Type B pancreatic cell (in vitro differentiated cells): ENCODE measurements at regions not wholly inside any gene's neighbourhood (a gene's known extent, or its start where the extent isn't known, plus 50 kb on each side); places are given as distances from the start of the nearest gene placed in this dataset.

ENCODE experiments used
- DNase-seq: peaks from one replicate; pipeline ENCODE4 v3.0.0; 2021; ENCODE audit warnings: mixed read lengths; ENCODE audit not compliant: unreplicated experiment; ENCODE audit errors: extremely low spot score
- H3K27ac Mint-ChIP-seq: 2 replicates; pipeline ENCODE4 v1.8.0; 2021; ENCODE audit warnings: mild to moderate bottlenecking, mixed read lengths
- H3K27me3 Mint-ChIP-seq: 2 replicates; pipeline ENCODE4 v1.8.0; 2021; ENCODE audit warnings: mixed read lengths
- H3K36me3 Mint-ChIP-seq: 2 replicates; pipeline ENCODE4 v1.8.0; 2021; ENCODE audit warnings: mixed read lengths
- H3K4me1 Mint-ChIP-seq: one replicate; pipeline ENCODE4 v1.8.0; 2021; ENCODE audit warnings: mixed read lengths; ENCODE audit not compliant: unreplicated experiment
- H3K4me3 Mint-ChIP-seq: 2 replicates; pipeline ENCODE4 v1.8.0; 2021; ENCODE audit warnings: mild to moderate bottlenecking, mixed read lengths
- H3K9me3 Mint-ChIP-seq: 2 replicates; pipeline ENCODE4 v1.8.0; 2021; ENCODE audit warnings: mixed read lengths
- TF ChIP-seq, protein P1 (sequence below): fragments of 200-600 bp; sonication (generic); conservative IDR thresholded peaks from 2 replicates; pipeline ENCODE4 v1.5.0; 2021; ENCODE audit warnings: antibody characterized with exemption, mild to moderate bottlenecking

DNA sequence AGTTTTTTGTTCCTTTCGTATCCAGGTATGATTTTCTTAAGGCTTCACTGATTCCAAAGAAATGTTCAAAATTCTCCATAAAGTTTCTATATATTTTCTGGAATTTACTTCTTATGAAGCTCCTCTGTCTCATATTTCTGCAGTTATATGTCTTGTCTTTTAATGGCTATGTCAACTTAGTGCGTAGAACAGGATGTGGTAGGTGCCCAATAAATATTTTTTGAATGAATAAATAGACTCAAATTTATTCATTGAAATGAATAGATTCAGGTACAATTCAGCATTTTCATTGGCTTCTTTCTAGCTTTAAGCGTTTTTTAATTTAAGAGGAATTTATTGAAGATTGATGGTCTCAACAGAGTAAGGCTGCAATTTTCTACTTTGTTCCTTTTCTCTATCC is 231.9 kb upstream of the BOD1L1 start:
- no peak overlapping the region for H3K4me3 Mint-ChIP-seq
- no peak overlapping the region for H3K27ac Mint-ChIP-seq
- peaks cover 5% of the 10 kb centered on the region for H3K9me3 Mint-ChIP-seq
- H3K36me3 Mint-ChIP-seq, result peaks cover 5% of the 10 kb centered on the region
- no peaks in the 10 kb centered on the region for H3K27me3 Mint-ChIP-seq
- H3K4me1 Mint-ChIP-seq, result no peaks in the 10 kb centered on the region
- no peak for DNase-seq
- TF ChIP-seq, protein P1, sequence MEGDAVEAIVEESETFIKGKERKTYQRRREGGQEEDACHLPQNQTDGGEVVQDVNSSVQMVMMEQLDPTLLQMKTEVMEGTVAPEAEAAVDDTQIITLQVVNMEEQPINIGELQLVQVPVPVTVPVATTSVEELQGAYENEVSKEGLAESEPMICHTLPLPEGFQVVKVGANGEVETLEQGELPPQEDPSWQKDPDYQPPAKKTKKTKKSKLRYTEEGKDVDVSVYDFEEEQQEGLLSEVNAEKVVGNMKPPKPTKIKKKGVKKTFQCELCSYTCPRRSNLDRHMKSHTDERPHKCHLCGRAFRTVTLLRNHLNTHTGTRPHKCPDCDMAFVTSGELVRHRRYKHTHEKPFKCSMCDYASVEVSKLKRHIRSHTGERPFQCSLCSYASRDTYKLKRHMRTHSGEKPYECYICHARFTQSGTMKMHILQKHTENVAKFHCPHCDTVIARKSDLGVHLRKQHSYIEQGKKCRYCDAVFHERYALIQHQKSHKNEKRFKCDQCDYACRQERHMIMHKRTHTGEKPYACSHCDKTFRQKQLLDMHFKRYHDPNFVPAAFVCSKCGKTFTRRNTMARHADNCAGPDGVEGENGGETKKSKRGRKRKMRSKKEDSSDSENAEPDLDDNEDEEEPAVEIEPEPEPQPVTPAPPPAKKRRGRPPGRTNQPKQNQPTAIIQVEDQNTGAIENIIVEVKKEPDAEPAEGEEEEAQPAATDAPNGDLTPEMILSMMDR, result no peak

DNA sequence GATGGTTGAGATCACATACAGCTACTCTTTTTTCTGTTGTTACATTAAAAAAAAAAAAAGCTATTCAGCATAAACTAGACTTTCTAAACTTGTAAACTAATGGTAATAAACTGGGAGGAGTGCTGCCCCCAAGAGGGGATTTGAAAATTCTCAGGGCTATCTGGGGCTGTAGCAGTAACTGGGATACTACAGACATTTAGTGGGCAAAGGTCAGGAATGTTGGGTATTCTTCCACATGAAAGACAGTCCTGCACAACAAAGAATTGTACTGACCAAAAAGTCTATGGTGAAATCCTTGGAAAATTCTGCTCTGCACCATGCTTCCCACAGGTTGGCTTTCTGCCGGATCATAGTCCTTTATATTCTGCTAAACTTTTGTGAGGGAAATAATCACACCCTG is 232.6 kb upstream of the BOD1L1 start:
- no peaks in the 10 kb centered on the region for H3K4me1 Mint-ChIP-seq
- H3K9me3 Mint-ChIP-seq, result peaks cover under 1% of the 10 kb centered on the region
- no peak overlapping the region for H3K27ac Mint-ChIP-seq
- TF ChIP-seq, protein P1, result peak; percentile 42
- no peaks in the 10 kb centered on the region for H3K27me3 Mint-ChIP-seq
- no peak for DNase-seq
- peaks cover 5% of the 10 kb centered on the region for H3K36me3 Mint-ChIP-seq
- H3K4me3 Mint-ChIP-seq, result no peak overlapping the region

DNA sequence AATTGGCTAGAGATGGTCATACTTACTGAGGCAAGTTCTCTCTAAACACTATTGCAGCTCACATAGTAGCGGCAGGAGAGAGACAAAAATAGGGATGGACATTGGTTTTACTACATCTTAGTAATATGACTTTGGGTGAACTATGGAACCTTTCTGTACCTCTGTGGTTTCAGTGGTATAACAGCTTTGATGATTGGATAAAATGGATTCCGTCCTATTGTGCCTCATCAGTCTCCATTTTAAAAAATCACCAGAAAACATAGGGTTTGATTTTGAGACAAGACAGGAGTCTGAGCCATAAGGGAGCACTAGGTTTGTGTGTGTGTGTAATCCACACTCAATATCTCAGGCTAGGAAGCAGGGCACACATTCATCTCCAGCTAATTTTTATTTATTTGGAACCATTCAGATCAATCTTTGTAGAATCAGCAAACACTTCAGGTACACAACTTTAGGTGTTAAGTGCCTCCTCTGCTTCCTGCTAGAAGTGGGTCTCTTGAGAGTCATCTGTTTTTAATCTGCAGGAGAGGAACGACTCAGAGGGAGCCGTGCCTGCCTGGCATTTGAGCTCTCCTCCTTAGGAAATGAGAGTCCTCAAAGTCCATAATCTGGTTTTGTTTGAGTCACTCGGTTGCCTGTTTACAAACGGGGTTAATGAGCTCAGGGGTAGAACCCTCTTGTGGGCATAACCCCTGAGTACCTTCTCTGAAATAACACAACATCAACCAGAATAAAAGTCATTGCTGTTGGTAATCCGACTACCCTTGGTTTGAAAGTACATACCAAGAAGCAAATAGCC is 238.5 kb upstream of the BOD1L1 start:
- TF ChIP-seq, protein P1, result no peak
- H3K27me3 Mint-ChIP-seq, result no peaks in the 10 kb centered on the region
- H3K9me3 Mint-ChIP-seq, result no peaks in the 10 kb centered on the region
- H3K36me3 Mint-ChIP-seq, result no peaks in the 10 kb centered on the region
- H3K4me1 Mint-ChIP-seq, result no peaks in the 10 kb centered on the region
- H3K4me3 Mint-ChIP-seq, result no peak overlapping the region
- DNase-seq, result no peak
- no peak overlapping the region for H3K27ac Mint-ChIP-seq

DNA sequence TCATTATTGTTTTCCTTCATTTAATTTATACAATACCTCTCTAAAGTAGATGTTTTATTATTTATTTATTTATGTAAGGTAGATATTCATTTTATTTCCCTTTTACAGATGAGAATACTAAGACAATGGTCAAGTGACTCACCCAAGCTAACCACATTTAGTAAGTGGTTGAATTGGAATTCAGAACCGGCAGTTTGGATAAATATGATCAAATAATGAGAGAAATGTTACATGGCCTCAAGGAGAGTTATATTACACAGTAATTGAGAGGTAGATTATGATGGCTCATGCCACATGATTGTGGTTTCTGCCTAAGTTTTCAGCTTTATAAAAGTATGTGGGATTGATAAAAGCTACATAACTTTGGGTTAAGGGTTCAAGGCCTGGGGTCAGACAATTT is 239.4 kb upstream of the BOD1L1 start:
- no peak overlapping the region for H3K27ac Mint-ChIP-seq
- H3K4me1 Mint-ChIP-seq, result no peaks in the 10 kb centered on the region
- TF ChIP-seq, protein P1, result no peak
- no peak for DNase-seq
- no peaks in the 10 kb centered on the region for H3K9me3 Mint-ChIP-seq
- H3K27me3 Mint-ChIP-seq, result no peaks in the 10 kb centered on the region
- no peak overlapping the region for H3K4me3 Mint-ChIP-seq
- no peaks in the 10 kb centered on the region for H3K36me3 Mint-ChIP-seq

DNA sequence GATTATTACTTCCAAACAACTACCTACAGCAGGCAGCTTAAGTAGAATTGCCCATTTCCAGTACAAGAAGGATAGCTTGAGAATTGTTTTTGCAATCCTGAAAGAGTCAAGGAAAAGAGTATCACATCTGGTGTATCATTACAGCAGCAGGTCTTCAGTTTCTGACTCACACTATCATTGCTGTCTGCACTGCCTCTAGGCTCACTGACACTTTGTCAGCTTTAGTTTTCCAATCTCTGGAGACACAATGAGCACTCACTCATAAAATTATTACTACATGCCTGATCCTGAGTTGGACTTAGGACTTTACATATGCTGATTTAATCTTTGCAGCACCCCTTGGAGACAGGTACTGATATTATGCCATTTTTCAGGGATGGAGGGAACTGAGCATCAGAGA is 244.6 kb upstream of the BOD1L1 start:
- H3K4me1 Mint-ChIP-seq, result no peaks in the 10 kb centered on the region
- TF ChIP-seq, protein P1, result no peak
- DNase-seq, result no peak
- H3K27me3 Mint-ChIP-seq, result no peaks in the 10 kb centered on the region
- no peak overlapping the region for H3K4me3 Mint-ChIP-seq
- H3K9me3 Mint-ChIP-seq, result no peaks in the 10 kb centered on the region
- H3K36me3 Mint-ChIP-seq, result no peaks in the 10 kb centered on the region
- H3K27ac Mint-ChIP-seq, result no peak overlapping the region
